ENCODE measurements at regions not wholly inside any gene's neighbourhood (a gene's known extent, or its start where the extent isn't known, plus 50 kb on each side); places are given as distances from the start of the nearest gene placed in this dataset.
A peak's percentile ranks its signal among the peaks of the same experiment; 100 is the strongest.

GRCh38 chr10:70939441-70940003 lies 51.2 kb upstream of the PCBD1 start:
- H3K4me3 ChIP-seq (ENCODE audit: low read depth, low read length): no peak overlapping the region
- no peak for DNase-seq (ENCODE audit: low read depth)
- TF ChIP-seq CTCF (conservative IDR thresholded peaks at IDR 0.05; ENCODE audit: low read depth, low read length): no peak

GRCh38 chr10:70940834-70941568 lies 52.6 kb upstream of the PCBD1 start:
- no peak for TF ChIP-seq CTCF (conservative IDR thresholded peaks at IDR 0.05; ENCODE audit: low read depth, low read length)
- H3K4me3 ChIP-seq (ENCODE audit: low read depth, low read length): no peak overlapping the region
- peak; percentile 61 for DNase-seq (ENCODE audit: low read depth)

DNA sequence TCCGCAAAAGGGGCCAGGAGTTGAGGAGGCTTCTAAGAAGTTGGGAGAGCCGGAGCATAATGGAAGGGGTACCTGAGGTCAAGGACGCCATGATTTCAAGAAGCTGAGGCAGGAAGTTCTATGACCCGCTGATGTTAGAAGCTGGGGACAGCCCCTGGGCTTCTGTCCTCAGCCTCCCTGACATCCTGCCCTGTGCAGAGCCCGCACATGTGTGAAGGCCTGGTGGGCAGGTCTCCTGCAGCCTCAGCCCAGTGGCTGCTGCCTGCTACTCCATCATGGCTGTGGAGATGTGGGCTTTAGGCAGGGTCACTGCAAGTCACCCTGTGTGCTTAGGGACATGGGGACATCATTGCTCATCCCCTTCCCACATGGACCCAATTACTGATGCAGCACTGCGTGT lies 53.8 kb upstream of the PCBD1 start:
- no peak overlapping the region for H3K4me3 ChIP-seq (ENCODE audit: low read depth, low read length)
- no peak for DNase-seq (ENCODE audit: low read depth)
- no peak for TF ChIP-seq CTCF (conservative IDR thresholded peaks at IDR 0.05; ENCODE audit: low read depth, low read length)

- no peak for DNase-seq (ENCODE audit: low read depth)
- H3K4me3 ChIP-seq (ENCODE audit: low read depth, low read length): no peak overlapping the region
- TF ChIP-seq CTCF (conservative IDR thresholded peaks at IDR 0.05; ENCODE audit: low read depth, low read length): no peak
Observed at GRCh38 chr10:70942725-70943124, 54.4 kb upstream of the PCBD1 start.

- DNase-seq (ENCODE audit: low read depth): no peak
- no peak for TF ChIP-seq CTCF (conservative IDR thresholded peaks at IDR 0.05; ENCODE audit: low read depth, low read length)
- no peak overlapping the region for H3K4me3 ChIP-seq (ENCODE audit: low read depth, low read length)
Observed at GRCh38 chr10:70943249-70943648, 54.9 kb upstream of the PCBD1 start.

DNA sequence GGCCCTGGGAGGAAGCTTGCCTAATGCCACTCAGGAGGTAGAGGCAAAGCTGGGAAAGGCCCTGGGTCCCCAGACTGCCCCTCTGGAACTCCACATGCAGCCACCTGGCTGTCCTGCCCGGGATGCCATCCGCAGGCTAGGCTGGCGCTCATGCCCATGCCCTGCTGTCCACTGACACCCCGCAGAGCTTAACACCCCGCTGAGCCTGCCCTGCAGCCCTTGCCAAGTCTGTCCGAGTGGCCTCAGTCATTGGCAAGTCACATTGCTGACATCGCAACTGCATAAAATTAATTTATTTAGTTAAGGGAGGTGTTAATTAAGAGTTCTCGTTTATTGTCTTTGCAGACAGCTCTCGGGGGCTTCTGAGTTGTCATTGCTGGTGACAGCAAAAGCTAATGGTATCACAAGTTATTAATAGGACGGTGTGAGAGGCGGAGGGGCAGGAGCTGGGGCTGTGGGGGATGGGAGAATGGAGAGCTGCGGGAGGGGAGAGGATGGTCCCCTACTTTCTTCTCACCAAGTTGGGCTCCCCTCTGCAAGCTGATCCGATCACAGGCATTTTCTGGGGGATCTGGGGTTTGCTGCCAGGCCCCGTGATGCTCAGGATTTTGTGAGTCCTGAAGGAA lies 55.6 kb upstream of the PCBD1 start:
- no peak overlapping the region for H3K4me3 ChIP-seq (ENCODE audit: low read depth, low read length)
- no peak for TF ChIP-seq CTCF (conservative IDR thresholded peaks at IDR 0.05; ENCODE audit: low read depth, low read length)
- DNase-seq (ENCODE audit: low read depth): no peak
